A673 (cell line): ENCODE measurements at regions not wholly inside any gene's neighbourhood (a gene's known extent, or its start where the extent isn't known, plus 50 kb on each side); places are given as distances from the start of the nearest gene placed in this dataset.

ENCODE experiments used
- CTCF ChIP-seq: fragments of 300-800, 200-600 bp; sonication (generic); conservative IDR thresholded peaks from 2 replicates; pipeline ENCODE4 v1.5.1; 2017; ENCODE audit warnings: low read depth, mild to moderate bottlenecking, antibody characterized with exemption, low read length, moderate library complexity, mixed read lengths
- EZH2 ChIP-seq: fragments of 200-600 bp; sonication (generic); IDR thresholded peaks from 2 replicates; pipeline ENCODE4 v1.6.1; 2017; ENCODE audit warnings: borderline replicate concordance, low read depth, mild to moderate bottlenecking, mixed read lengths, antibody characterized with exemption, low read length; ENCODE audit not compliant: poor library complexity, severe bottlenecking

GRCh38 chr5:13533833-13534232 is 410.7 kb downstream of the DNAH5 start:
- TF ChIP-seq CTCF (no peak), EZH2 (no peak)
